ENCODE measurements at regions not wholly inside any gene's neighbourhood (a gene's known extent, or its start where the extent isn't known, plus 50 kb on each side); places are given as distances from the start of the nearest gene placed in this dataset.

GRCh38 chr6:18752278-18753068 is 365.3 kb downstream of the RNF144B start:
- no peak for TF ChIP-seq CTCF (conservative IDR thresholded peaks at IDR 0.05; ENCODE audit: control insufficient read depth, insufficient read depth, low read depth, low read length)
- no peak overlapping the region for H3K4me3 ChIP-seq (ENCODE audit: control insufficient read depth, low read depth, low read length)
- DNase-seq (ENCODE audit: low read depth): no peak

- no peak for TF ChIP-seq CTCF (conservative IDR thresholded peaks at IDR 0.05; ENCODE audit: control insufficient read depth, insufficient read depth, low read depth, low read length)
These were observed 365.9 kb downstream of the RNF144B start for GRCh38 chr6:18753076-18753475.

GRCh38 chr6:18763086-18763485 is 375.9 kb downstream of the RNF144B start:
- TF ChIP-seq CTCF (conservative IDR thresholded peaks at IDR 0.05; ENCODE audit: control insufficient read depth, insufficient read depth, low read depth, low read length): no peak
- no peak overlapping the region for H3K4me3 ChIP-seq (ENCODE audit: control insufficient read depth, low read depth, low read length)
- DNase-seq (ENCODE audit: low read depth): no peak

More at GRCh38 chr6:18753076-18753475, 365.9 kb downstream of the RNF144B start:
- no peak overlapping the region for H3K4me3 ChIP-seq (ENCODE audit: control insufficient read depth, low read depth, low read length)
- no peak for DNase-seq (ENCODE audit: low read depth)

DNA sequence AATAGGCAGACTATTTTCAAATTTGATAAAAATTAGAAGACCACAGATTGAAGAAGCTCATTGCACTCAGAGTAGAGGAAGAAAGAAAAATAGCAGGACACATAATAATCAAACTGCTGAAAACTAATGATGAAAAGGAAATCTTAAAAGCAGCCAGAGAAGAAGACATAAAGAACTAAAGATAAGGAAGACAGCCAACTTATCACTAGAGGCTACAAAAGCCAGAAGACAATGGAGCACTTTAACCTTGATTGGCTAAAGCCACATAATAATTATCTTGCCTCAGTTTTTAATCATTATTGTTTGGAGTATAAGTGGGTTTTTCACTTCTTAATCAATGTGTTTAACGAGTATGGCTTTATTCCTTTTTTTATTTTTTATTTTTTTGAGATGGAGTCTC is 397.6 kb downstream of the RNF144B start:
- TF ChIP-seq CTCF (conservative IDR thresholded peaks at IDR 0.05; ENCODE audit: control insufficient read depth, insufficient read depth, low read depth, low read length): no peak

DNA sequence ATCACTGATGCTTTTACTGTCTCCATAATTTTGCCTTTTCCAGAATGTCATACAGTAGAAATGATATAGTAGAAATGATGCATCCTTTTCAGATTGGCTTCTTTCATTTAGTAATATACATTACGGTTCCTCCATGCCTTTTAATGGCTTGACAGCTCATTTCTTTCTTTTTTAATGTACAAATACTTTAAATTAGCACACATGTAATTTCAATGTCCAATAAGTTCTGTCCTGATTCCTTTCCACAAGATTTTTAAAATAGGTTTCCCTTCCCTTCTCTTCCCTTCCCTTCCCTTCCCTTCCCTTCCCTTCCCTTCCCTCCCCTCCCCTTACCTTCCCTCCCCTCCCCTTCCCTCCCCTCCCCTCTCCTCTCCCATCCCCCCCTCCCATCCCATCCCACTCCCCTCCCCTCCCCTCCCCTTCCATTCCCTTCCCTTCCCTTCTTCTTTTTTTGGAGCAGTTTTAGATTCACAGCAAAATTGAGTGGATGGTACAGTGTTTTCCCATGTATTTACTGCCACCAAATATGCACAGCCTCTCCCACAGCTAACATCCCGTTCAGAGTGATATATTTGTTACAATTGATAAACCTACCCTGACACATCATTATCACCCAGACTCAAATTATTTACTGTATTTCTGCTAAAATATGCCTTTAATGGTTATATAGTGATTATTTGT is 398.8 kb downstream of the RNF144B start:
- no peak for DNase-seq (ENCODE audit: low read depth)
- H3K4me3 ChIP-seq (ENCODE audit: control insufficient read depth, low read depth, low read length): no peak overlapping the region
- TF ChIP-seq CTCF (conservative IDR thresholded peaks at IDR 0.05; ENCODE audit: control insufficient read depth, insufficient read depth, low read depth, low read length): no peak

More for the DNA sequence above, 397.6 kb downstream of the RNF144B start:
- no peak for DNase-seq (ENCODE audit: low read depth)
- H3K4me3 ChIP-seq (ENCODE audit: control insufficient read depth, low read depth, low read length): no peak overlapping the region

GRCh38 chr6:18792866-18793265 is 405.7 kb downstream of the RNF144B start:
- no peak for TF ChIP-seq CTCF (conservative IDR thresholded peaks at IDR 0.05; ENCODE audit: control insufficient read depth, insufficient read depth, low read depth, low read length)
- DNase-seq (ENCODE audit: low read depth): no peak

More at GRCh38 chr6:18792866-18793265, 405.7 kb downstream of the RNF144B start:
- H3K4me3 ChIP-seq (ENCODE audit: control insufficient read depth, low read depth, low read length): no peak overlapping the region

Measured in fibroblast of mammary gland (primary cell).